NOMO-1 (cell line): ENCODE measurements at regions not wholly inside any gene's neighbourhood (a gene's known extent, or its start where the extent isn't known, plus 50 kb on each side); places are given as distances from the start of the nearest gene placed in this dataset.
A peak's percentile ranks its signal among the peaks of the same experiment; 100 is the strongest.

ENCODE experiments used
- DNase-seq, 2 experiments: peaks; one replicate each; lab custom pipeline; 2025; ENCODE audit not compliant: unreplicated experiment in 2 of 2; lab: John Stamatoyannopoulos, UW

- no peak for DNase-seq
Observed at GRCh38 chr9:103900466-103900865, 193.6 kb upstream of the SMC2 start.

GRCh38 chr9:103902263-103902662 lies 191.8 kb upstream of the SMC2 start:
- DNase-seq, result no peak

- no peak for DNase-seq
Observed at GRCh38 chr9:103904242-103904641, 189.9 kb upstream of the SMC2 start.

- DNase-seq, result no peak
Observed at GRCh38 chr9:103913899-103914298, 180.2 kb upstream of the SMC2 start.

- no peak for DNase-seq
Observed at GRCh38 chr9:103919605-103920209, 174.4 kb upstream of the SMC2 start.

GRCh38 chr9:103928442-103928841 lies 165.7 kb upstream of the SMC2 start:
- DNase-seq, result no peak

- no peak for DNase-seq
Observed at GRCh38 chr9:103941104-103941503, 153.0 kb upstream of the SMC2 start.

- DNase-seq, result no peak
Observed at GRCh38 chr9:103942200-103942599, 151.9 kb upstream of the SMC2 start.

GRCh38 chr9:103942651-103943050 lies 151.5 kb upstream of the SMC2 start:
- no peak for DNase-seq

- no peak for DNase-seq
Observed at GRCh38 chr9:103949096-103949495, 145.0 kb upstream of the SMC2 start.

- no peak for DNase-seq
Observed at GRCh38 chr9:103977163-103977562, 116.9 kb upstream of the SMC2 start.

GRCh38 chr9:103978396-103978795 lies 115.7 kb upstream of the SMC2 start:
- DNase-seq, result peak; percentile 23 to 69

- DNase-seq, result no peak
Observed at GRCh38 chr9:103981912-103982311, 112.2 kb upstream of the SMC2 start.

- DNase-seq, result no peak
Observed at GRCh38 chr9:103985077-103985476, 109.0 kb upstream of the SMC2 start.

- DNase-seq, result no peak
Observed at GRCh38 chr9:103988821-103989220, 105.3 kb upstream of the SMC2 start.

GRCh38 chr9:103990311-103990710 lies 103.8 kb upstream of the SMC2 start:
- DNase-seq, result no peak

- DNase-seq, result no peak
Observed at GRCh38 chr9:103991001-103991400, 103.1 kb upstream of the SMC2 start.

GRCh38 chr9:103991698-103992097 lies 102.4 kb upstream of the SMC2 start:
- no peak for DNase-seq

- no peak for DNase-seq
Observed at GRCh38 chr9:103992938-103993579, 101.0 kb upstream of the SMC2 start.

- DNase-seq, result no peak
Observed at GRCh38 chr9:103997856-103998370, 96.2 kb upstream of the SMC2 start.

- no peak for DNase-seq
Observed at GRCh38 chr9:103999375-104000062, 94.6 kb upstream of the SMC2 start.

GRCh38 chr9:104009826-104010225 lies 84.3 kb upstream of the SMC2 start:
- DNase-seq, result no peak
